WTC11 (cell line): ENCODE measurements at regions not wholly inside any gene's neighbourhood (a gene's known extent, or its start where the extent isn't known, plus 50 kb on each side); places are given as distances from the start of the nearest gene placed in this dataset.

Experiments
- ATAC-seq: fragments of 200-7000 bp; cut with Tn5 transposase; 2 replicates; pipeline ENCODE4 v1.10.0; 2021; ENCODE audit warnings: mild to moderate bottlenecking, moderate library complexity
- CTCF ChIA-PET: fragments of 300-600 bp; sonication (Branson Sonifier 250); formaldehyde crosslinking; loops from one replicate; lab custom pipeline; 2021; ENCODE audit warnings: antibody characterized with exemption; lab: Charles Lee
- POLR2A ChIA-PET: fragments of 350-600 bp; sonication (Branson Sonifier 250); formaldehyde crosslinking; loops from one replicate; lab custom pipeline; 2021; ENCODE audit warnings: antibody characterized with exemption; lab: Charles Lee
- DNase-seq: peaks from one replicate; pipeline ENCODE4 v3.0.0; 2021; ENCODE audit warnings: low spot score
- H3K27ac Mint-ChIP-seq: 2 replicates; pipeline ENCODE4 v1.8.0; 2021; ENCODE audit warnings: mixed read lengths
- H3K27me3 Mint-ChIP-seq: 2 replicates; pipeline ENCODE4 v1.8.0; 2021; ENCODE audit warnings: low read depth, mild to moderate bottlenecking, moderate library complexity, mixed read lengths
- H3K36me3 Mint-ChIP-seq: 2 replicates; pipeline ENCODE4 v1.8.0; 2021; ENCODE audit warnings: mixed read lengths
- H3K4me1 Mint-ChIP-seq: 2 replicates; pipeline ENCODE4 v1.8.0; 2022; ENCODE audit warnings: mixed read lengths
- H3K4me3 Mint-ChIP-seq: 2 replicates; pipeline ENCODE4 v1.8.0; 2021; ENCODE audit warnings: mild to moderate bottlenecking, moderate library complexity, mixed read lengths
- H3K9me3 Mint-ChIP-seq: 2 replicates; pipeline ENCODE4 v1.8.0; 2021; ENCODE audit warnings: mixed read lengths
- CBFB ChIP-seq: sonication (generic); formaldehyde crosslinking; IDR thresholded peaks from 2 replicates; pipeline ENCODE4 v1.8.1; 2022; ENCODE audit warnings: mild to moderate bottlenecking, low read depth, missing genetic modification reagents
- ESRRA ChIP-seq: sonication (generic); formaldehyde crosslinking; IDR thresholded peaks from 2 replicates; pipeline ENCODE4 v1.8.1; 2022; ENCODE audit warnings: mild to moderate bottlenecking, missing genetic modification reagents, borderline replicate concordance
- GTF2I ChIP-seq: fragments of 250-450 bp; sonication (Bioruptor Pico); conservative IDR thresholded peaks from 2 replicates; pipeline ENCODE4 v1.4.0; 2021; ENCODE audit warnings: mild to moderate bottlenecking
- IRF1 ChIP-seq: sonication (generic); formaldehyde crosslinking; IDR thresholded peaks from 2 replicates; pipeline ENCODE4 v1.8.0; 2023; ENCODE audit warnings: missing genetic modification reagents
- JAZF1 ChIP-seq: fragments of 250-450 bp; sonication (Bioruptor Pico); IDR thresholded peaks from 2 replicates; pipeline ENCODE4 v1.9.0; 2021; ENCODE audit warnings: moderate library complexity, mild to moderate bottlenecking, inconsistent platforms
- JUN ChIP-seq: sonication (generic); formaldehyde crosslinking; IDR thresholded peaks from 2 replicates; pipeline ENCODE4 v1.8.0; 2023; ENCODE audit warnings: mild to moderate bottlenecking, missing genetic modification reagents
- KAT7 ChIP-seq: sonication (generic); formaldehyde crosslinking; IDR thresholded peaks from 2 replicates; pipeline ENCODE4 v1.8.1; 2023; ENCODE audit warnings: missing genetic modification reagents, mild to moderate bottlenecking, borderline replicate concordance
- MXD4 ChIP-seq: fragments of 250-450 bp; sonication (Bioruptor Pico); IDR thresholded peaks from 2 replicates; pipeline ENCODE4 v1.8.0; 2021; ENCODE audit warnings: mild to moderate bottlenecking, moderate library complexity, borderline replicate concordance
- NFATC4 ChIP-seq: fragments of 250-450 bp; sonication (Bioruptor Pico); IDR thresholded peaks from 2 replicates; pipeline ENCODE4 v1.9.0; 2021; ENCODE audit warnings: mild to moderate bottlenecking
- NFYB ChIP-seq: sonication (generic); formaldehyde crosslinking; conservative IDR thresholded peaks from 2 replicates; pipeline ENCODE4 v1.8.0; 2022; ENCODE audit warnings: low read depth, missing genetic modification reagents
- OVOL2 ChIP-seq: fragments of 250-450 bp; sonication (Bioruptor Pico); IDR thresholded peaks from 2 replicates; pipeline ENCODE4 v1.9.0; 2021; ENCODE audit warnings: mild to moderate bottlenecking, borderline replicate concordance
- SOX15 ChIP-seq: fragments of 250-450 bp; sonication (Bioruptor Pico); IDR thresholded peaks from 2 replicates; pipeline ENCODE4 v1.9.0; 2021; ENCODE audit warnings: mild to moderate bottlenecking
- SP1 ChIP-seq: sonication (generic); formaldehyde crosslinking; conservative IDR thresholded peaks from 2 replicates; pipeline ENCODE4 v1.8.1; 2022; ENCODE audit warnings: missing genetic modification reagents
- TCF7 ChIP-seq: sonication (generic); formaldehyde crosslinking; IDR thresholded peaks from 2 replicates; pipeline ENCODE4 v1.8.0; 2022; ENCODE audit warnings: mild to moderate bottlenecking, low read depth, missing genetic modification reagents, moderate library complexity
- ZMAT4 ChIP-seq: fragments of 250-450 bp; sonication (Bioruptor Pico); IDR thresholded peaks from 2 replicates; pipeline ENCODE4 v1.9.0; 2021; ENCODE audit warnings: mild to moderate bottlenecking
- ZNF219 ChIP-seq: sonication (generic); formaldehyde crosslinking; IDR thresholded peaks from 2 replicates; pipeline ENCODE4 v1.8.0; 2023; ENCODE audit warnings: missing genetic modification reagents, mild to moderate bottlenecking, borderline replicate concordance
- ZNF232 ChIP-seq: sonication (generic); formaldehyde crosslinking; IDR thresholded peaks from 2 replicates; pipeline ENCODE4 v1.8.0; 2022; ENCODE audit warnings: mild to moderate bottlenecking, missing genetic modification reagents
- TF ChIP-seq, protein P1 (sequence below): sonication (generic); formaldehyde crosslinking; IDR thresholded peaks from 2 replicates; pipeline ENCODE4 v1.8.0; 2022; ENCODE audit warnings: mild to moderate bottlenecking, missing genetic modification reagents

GRCh38 chr1:224051086-224051406 lies 62.9 kb upstream of the FBXO28 start (continued):
- TF ChIP-seq NFYB (CRISPR knock-in tag) (no peak), ESRRA (no peak), NFATC4 (CRISPR knock-in tag) (no peak)

DNA sequence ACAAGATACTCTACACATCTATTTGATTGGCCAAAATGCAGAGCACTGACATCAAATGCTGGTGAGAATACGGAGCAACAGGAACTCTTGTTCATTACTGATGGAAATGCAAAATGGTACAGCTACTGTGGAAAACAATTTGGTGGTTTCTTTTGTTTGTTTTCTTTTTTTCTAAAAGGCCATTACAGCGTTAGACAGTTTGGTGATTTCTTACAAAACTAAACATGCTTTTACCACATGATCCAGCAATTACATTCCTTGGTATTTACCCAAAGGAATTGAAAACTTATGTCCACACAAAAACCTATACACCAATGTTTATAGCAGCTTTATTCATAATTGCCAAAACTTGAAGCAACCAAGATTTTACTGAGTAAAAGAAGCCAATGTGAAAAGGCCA lies 66.4 kb upstream of the FBXO28 start:
- TF ChIP-seq SOX15 (CRISPR knock-in tag) = no peak
- no peak for TF ChIP-seq JUN (CRISPR knock-in tag)
- TF ChIP-seq ZNF219 (CRISPR knock-in tag) = no peak
- TF ChIP-seq KAT7 = no peak
- TF ChIP-seq, protein P1, sequence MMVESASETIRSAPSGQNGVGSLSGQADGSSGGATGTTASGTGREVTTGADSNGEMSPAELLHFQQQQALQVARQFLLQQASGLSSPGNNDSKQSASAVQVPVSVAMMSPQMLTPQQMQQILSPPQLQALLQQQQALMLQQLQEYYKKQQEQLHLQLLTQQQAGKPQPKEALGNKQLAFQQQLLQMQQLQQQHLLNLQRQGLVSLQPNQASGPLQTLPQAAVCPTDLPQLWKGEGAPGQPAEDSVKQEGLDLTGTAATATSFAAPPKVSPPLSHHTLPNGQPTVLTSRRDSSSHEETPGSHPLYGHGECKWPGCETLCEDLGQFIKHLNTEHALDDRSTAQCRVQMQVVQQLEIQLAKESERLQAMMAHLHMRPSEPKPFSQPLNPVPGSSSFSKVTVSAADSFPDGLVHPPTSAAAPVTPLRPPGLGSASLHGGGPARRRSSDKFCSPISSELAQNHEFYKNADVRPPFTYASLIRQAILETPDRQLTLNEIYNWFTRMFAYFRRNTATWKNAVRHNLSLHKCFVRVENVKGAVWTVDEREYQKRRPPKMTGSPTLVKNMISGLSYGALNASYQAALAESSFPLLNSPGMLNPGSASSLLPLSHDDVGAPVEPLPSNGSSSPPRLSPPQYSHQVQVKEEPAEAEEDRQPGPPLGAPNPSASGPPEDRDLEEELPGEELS (CRISPR knock-in tag) = no peak
- TF ChIP-seq JAZF1 = no peak
- Mint-ChIP-seq H3K9me3 (peaks cover 18% of the 10 kb centered on the region), H3K4me1 (peaks cover 6% of the 10 kb centered on the region), H3K27ac (no peak overlapping the region), H3K4me3 (no peak overlapping the region), H3K27me3 (no peaks in the 10 kb centered on the region), H3K36me3 (no peaks in the 10 kb centered on the region)
- POLR2A ChIA-PET = no interaction called here
- CTCF ChIA-PET = no interaction called here
- ATAC-seq (no peak), DNase-seq (no peak)

GRCh38 chr1:224045556-224045955 lies 68.4 kb upstream of the FBXO28 start:
- ATAC-seq (no peak), DNase-seq (no peak)
- Mint-ChIP-seq H3K27ac (no peak overlapping the region), H3K4me1 (no peaks in the 10 kb centered on the region), H3K4me3 (no peak overlapping the region), H3K27me3 (no peaks in the 10 kb centered on the region), H3K9me3 (peaks cover 19% of the 10 kb centered on the region), H3K36me3 (no peaks in the 10 kb centered on the region)
- no peak for TF ChIP-seq MXD4 (CRISPR knock-in tag)
- no peak for TF ChIP-seq ESRRA
- no peak for TF ChIP-seq ZNF232 (CRISPR knock-in tag)
- ChIA-PET POLR2A (no interaction called here), CTCF (no interaction called here)

DNA sequence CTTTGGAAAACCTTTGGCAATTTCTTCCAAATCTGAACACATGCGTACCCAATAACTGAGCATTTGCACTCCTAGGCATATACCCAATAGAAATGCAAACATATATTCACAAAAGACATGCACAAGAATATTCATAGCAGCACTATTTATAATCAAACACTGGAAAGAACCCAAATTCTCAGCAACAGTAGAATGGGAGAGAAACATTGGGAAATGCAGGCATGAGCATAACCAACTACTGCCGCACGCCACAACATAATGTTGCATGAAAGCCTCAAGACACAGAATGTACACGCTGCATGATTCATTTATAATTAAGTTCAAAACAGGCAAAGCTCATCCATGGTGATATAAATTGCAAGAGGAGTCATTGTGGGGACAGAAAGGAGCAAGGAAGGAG lies 69.5 kb upstream of the FBXO28 start:
- POLR2A ChIA-PET = no interaction called here
- H3K4me3 Mint-ChIP-seq = no peak overlapping the region
- no peaks in the 10 kb centered on the region for H3K27me3 Mint-ChIP-seq
- no peaks in the 10 kb centered on the region for H3K4me1 Mint-ChIP-seq
- ATAC-seq = no peak
- H3K36me3 Mint-ChIP-seq = no peaks in the 10 kb centered on the region
- DNase-seq = no peak
- TF ChIP-seq GTF2I (CRISPR knock-in tag) (no peak), IRF1 (CRISPR knock-in tag) (no peak)
- TF ChIP-seq, all 79 proteins: peak for 0
- H3K27ac Mint-ChIP-seq = no peak overlapping the region
- CTCF ChIA-PET = no interaction called here
- peaks cover 19% of the 10 kb centered on the region for H3K9me3 Mint-ChIP-seq

GRCh38 chr1:224042557-224043118 lies 71.3 kb upstream of the FBXO28 start:
- Mint-ChIP-seq H3K36me3 (no peaks in the 10 kb centered on the region), H3K9me3 (peaks cover 13% of the 10 kb centered on the region), H3K4me1 (no peaks in the 10 kb centered on the region), H3K27ac (no peak overlapping the region)
- CTCF ChIA-PET = no interaction called here
- TF ChIP-seq TCF7 = no peak
- no peak for TF ChIP-seq CBFB (CRISPR knock-in tag)
- TF ChIP-seq ZMAT4 (CRISPR knock-in tag) = no peak
- TF ChIP-seq SOX15 (CRISPR knock-in tag) = no peak
- TF ChIP-seq SP1 (CRISPR knock-in tag) = no peak
- no peak for TF ChIP-seq NFATC4 (CRISPR knock-in tag)
- TF ChIP-seq OVOL2 (CRISPR knock-in tag) = no peak
- TF ChIP-seq, all 79 proteins: peak for 0
- H3K27me3 Mint-ChIP-seq = no peaks in the 10 kb centered on the region
- no peak overlapping the region for H3K4me3 Mint-ChIP-seq
- ATAC-seq (no peak), DNase-seq (no peak)
- POLR2A ChIA-PET = no interaction called here
